ENCODE measurements at regions not wholly inside any gene's neighbourhood (a gene's known extent, or its start where the extent isn't known, plus 50 kb on each side); places are given as distances from the start of the nearest gene placed in this dataset.

DNA sequence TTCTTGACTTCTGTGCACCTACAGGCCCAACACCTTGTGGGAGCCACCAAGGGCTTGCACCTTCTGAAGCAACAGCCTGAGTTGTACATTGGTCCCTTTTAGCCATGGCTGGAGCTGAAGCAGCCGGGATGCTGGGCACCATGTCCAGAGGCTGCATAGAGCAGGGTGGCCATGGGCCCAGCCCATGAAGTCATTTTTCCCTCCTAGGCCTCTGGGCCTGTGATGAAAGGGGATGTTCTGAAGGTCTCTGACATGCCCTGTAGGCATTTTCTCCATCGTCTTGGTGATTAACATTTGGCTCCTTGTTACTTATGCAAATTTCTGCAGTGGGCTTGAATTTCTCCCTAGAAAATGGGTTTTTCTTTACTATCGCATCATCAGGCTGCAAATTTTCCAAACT lies 83.1 kb upstream of the ACVR1 start:
- H3K4me3 Mint-ChIP-seq, result no peak overlapping the region
- H3K9me3 ChIP-seq (ENCODE audit: control insufficient read depth, low read length), result peaks cover 49% of the 10 kb centered on the region
- WGBS, 2 experiments (ENCODE audit: insufficient coverage in 1 of 2, insufficient read length in 1 of 2), result 87 to 92% methylated on average over 2 to 3 of the region's 3 CpGs
- no peak overlapping the region for H3K4me3 ChIP-seq (ENCODE audit: low read length)
- DNase-seq, result no peak
- H3K9me3 Mint-ChIP-seq, result peaks cover 55% of the 10 kb centered on the region
- TF ChIP-seq, protein P1, sequence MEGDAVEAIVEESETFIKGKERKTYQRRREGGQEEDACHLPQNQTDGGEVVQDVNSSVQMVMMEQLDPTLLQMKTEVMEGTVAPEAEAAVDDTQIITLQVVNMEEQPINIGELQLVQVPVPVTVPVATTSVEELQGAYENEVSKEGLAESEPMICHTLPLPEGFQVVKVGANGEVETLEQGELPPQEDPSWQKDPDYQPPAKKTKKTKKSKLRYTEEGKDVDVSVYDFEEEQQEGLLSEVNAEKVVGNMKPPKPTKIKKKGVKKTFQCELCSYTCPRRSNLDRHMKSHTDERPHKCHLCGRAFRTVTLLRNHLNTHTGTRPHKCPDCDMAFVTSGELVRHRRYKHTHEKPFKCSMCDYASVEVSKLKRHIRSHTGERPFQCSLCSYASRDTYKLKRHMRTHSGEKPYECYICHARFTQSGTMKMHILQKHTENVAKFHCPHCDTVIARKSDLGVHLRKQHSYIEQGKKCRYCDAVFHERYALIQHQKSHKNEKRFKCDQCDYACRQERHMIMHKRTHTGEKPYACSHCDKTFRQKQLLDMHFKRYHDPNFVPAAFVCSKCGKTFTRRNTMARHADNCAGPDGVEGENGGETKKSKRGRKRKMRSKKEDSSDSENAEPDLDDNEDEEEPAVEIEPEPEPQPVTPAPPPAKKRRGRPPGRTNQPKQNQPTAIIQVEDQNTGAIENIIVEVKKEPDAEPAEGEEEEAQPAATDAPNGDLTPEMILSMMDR (conservative IDR thresholded peaks at IDR 0.05), result no peak
- H3K9ac ChIP-seq (ENCODE audit: extremely low read depth, low read length, poor library complexity, severe bottlenecking), result no peak overlapping the region
- H3K4me1 ChIP-seq (ENCODE audit: control insufficient read depth, insufficient read depth, low read length), result no peaks in the 10 kb centered on the region
- H3K27me3 ChIP-seq (ENCODE audit: control insufficient read depth, insufficient read depth, low read length, poor library complexity, severe bottlenecking), result peaks cover 22% of the 10 kb centered on the region
- peaks cover 15% of the 10 kb centered on the region for H3K27me3 Mint-ChIP-seq (ENCODE audit: insufficient read depth)
- H3K27ac Mint-ChIP-seq, result no peak overlapping the region
- no peaks in the 10 kb centered on the region for H3K4me1 Mint-ChIP-seq
- no peaks in the 10 kb centered on the region for H3K36me3 ChIP-seq (ENCODE audit: control insufficient read depth, insufficient read depth, low read length)
- H3K27ac ChIP-seq (ENCODE audit: low read depth, low read length), result no peak overlapping the region
- H3K36me3 Mint-ChIP-seq (ENCODE audit: low read depth), result peaks cover 2% of the 10 kb centered on the region

DNA sequence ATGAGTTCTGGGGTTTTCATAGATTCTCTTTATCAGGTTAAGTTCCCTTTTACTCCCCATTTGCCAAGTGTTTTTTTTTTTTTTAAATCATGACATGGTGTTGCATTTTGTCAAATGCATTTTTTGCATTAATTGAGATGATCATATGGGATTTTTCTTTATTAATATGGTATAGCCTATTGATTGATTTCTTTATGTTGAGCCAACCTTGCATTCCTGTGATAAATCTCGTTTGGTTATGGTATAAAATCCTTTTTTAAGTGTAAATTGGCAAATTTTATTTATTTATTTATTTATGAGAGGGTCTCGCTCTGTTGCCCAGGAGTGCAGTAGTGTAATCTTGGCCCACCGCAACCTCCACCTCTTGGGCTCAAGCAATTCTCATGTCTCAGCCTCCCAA lies 81.5 kb upstream of the ACVR1 start:
- no peak overlapping the region for H3K9ac ChIP-seq (ENCODE audit: extremely low read depth, low read length, poor library complexity, severe bottlenecking)
- Mint-ChIP-seq H3K4me3 (no peak overlapping the region), H3K36me3 (ENCODE audit: low read depth) (peaks cover 2% of the 10 kb centered on the region), H3K27ac (no peak overlapping the region), H3K9me3 (peaks cover 52% of the 10 kb centered on the region), H3K27me3 (ENCODE audit: insufficient read depth) (peaks cover 7% of the 10 kb centered on the region), H3K4me1 (no peaks in the 10 kb centered on the region)
- H3K27ac ChIP-seq (ENCODE audit: low read depth, low read length), result no peak overlapping the region
- H3K27me3 ChIP-seq (ENCODE audit: control insufficient read depth, insufficient read depth, low read length, poor library complexity, severe bottlenecking), result peaks cover 12% of the 10 kb centered on the region
- 66% methylated on average over 3 of the region's 3 CpGs; no CpG with 5 or more reads in 1 of the 2 experiments for WGBS, 2 experiments (ENCODE audit: insufficient coverage in 1 of 2, insufficient read length in 1 of 2)
- H3K4me1 ChIP-seq (ENCODE audit: control insufficient read depth, insufficient read depth, low read length), result no peaks in the 10 kb centered on the region
- no peaks in the 10 kb centered on the region for H3K36me3 ChIP-seq (ENCODE audit: control insufficient read depth, insufficient read depth, low read length)
- peaks cover 49% of the 10 kb centered on the region for H3K9me3 ChIP-seq (ENCODE audit: control insufficient read depth, low read length)
- TF ChIP-seq, protein P1 (conservative IDR thresholded peaks at IDR 0.05), result no peak
- no peak for DNase-seq
- no peak overlapping the region for H3K4me3 ChIP-seq (ENCODE audit: low read length)

DNA sequence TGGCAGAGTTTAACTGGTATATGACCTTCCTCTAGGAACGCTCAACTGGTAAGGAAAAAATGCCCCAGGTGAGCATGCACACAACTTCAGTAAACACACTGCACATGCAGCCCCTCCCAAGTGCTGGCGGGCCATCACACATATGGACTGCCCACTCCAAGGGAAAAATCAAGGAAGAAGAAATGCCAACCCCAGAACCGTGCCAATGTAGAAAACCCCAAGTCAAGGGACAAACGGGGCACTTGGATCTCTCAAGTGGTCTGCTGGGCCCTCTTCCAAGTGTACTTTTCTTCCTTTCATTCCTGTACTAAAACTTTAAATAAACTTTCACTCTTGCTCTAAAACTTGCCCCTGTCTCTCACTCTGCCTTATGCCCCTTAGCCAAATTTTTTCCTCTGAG lies 76.4 kb upstream of the ACVR1 start:
- no peak for DNase-seq
- Mint-ChIP-seq H3K4me3 (no peak overlapping the region), H3K27ac (no peak overlapping the region), H3K27me3 (ENCODE audit: insufficient read depth) (no peaks in the 10 kb centered on the region), H3K36me3 (ENCODE audit: low read depth) (no peaks in the 10 kb centered on the region), H3K4me1 (no peaks in the 10 kb centered on the region), H3K9me3 (peaks cover 21% of the 10 kb centered on the region)
- 79 to 91% methylated on average over 2 to 4 of the region's 4 CpGs for WGBS, 2 experiments (ENCODE audit: insufficient coverage in 1 of 2, insufficient read length in 1 of 2)
- Histone ChIP-seq H3K4me3 (ENCODE audit: low read length) (no peak overlapping the region), H3K9me3 (ENCODE audit: control insufficient read depth, low read length) (peaks cover 24% of the 10 kb centered on the region), H3K36me3 (ENCODE audit: control insufficient read depth, insufficient read depth, low read length) (no peaks in the 10 kb centered on the region), H3K27ac (ENCODE audit: low read depth, low read length) (no peak overlapping the region), H3K27me3 (ENCODE audit: control insufficient read depth, insufficient read depth, low read length, poor library complexity, severe bottlenecking) (no peaks in the 10 kb centered on the region), H3K9ac (ENCODE audit: extremely low read depth, low read length, poor library complexity, severe bottlenecking) (no peak overlapping the region), H3K4me1 (ENCODE audit: control insufficient read depth, insufficient read depth, low read length) (no peaks in the 10 kb centered on the region)
- TF ChIP-seq, protein P1 (conservative IDR thresholded peaks at IDR 0.05), result no peak
